Loucy (cell line): ENCODE measurements at regions not wholly inside any gene's neighbourhood (a gene's known extent, or its start where the extent isn't known, plus 50 kb on each side); places are given as distances from the start of the nearest gene placed in this dataset.

Source experiments
- H2AFZ ChIP-seq: fragments of 200-600 bp; sonication (generic); 2 replicates; pipeline ENCODE4 v1.6.0; 2016; ENCODE audit warnings: antibody characterized with exemption, mild to moderate bottlenecking, low read length, moderate library complexity
- H3F3A ChIP-seq: fragments of 200-600 bp; 2 replicates; pipeline ENCODE4 v1.6.0; 2016; ENCODE audit warnings: antibody characterized with exemption, low read depth, mild to moderate bottlenecking
- H3K27me3 ChIP-seq: fragments of 200-600 bp; sonication (generic); 2 replicates; pipeline ENCODE4 v1.6.1; 2014; ENCODE audit warnings: low read length, mild to moderate bottlenecking; ENCODE audit not compliant: insufficient read depth, poor library complexity, severe bottlenecking
- H3K36me3 ChIP-seq: fragments of 200-600 bp; sonication (generic); 2 replicates; pipeline ENCODE4 v1.6.1; 2016; ENCODE audit warnings: low read length; ENCODE audit not compliant: insufficient read depth
- H3K4me1 ChIP-seq: fragments of 200-600 bp; sonication (generic); 2 replicates; pipeline ENCODE4 v1.5.1; 2014; ENCODE audit warnings: low read length, mild to moderate bottlenecking; ENCODE audit not compliant: insufficient read depth, poor library complexity, severe bottlenecking
- H3K4me2 ChIP-seq: fragments of 200-600 bp; sonication (generic); 2 replicates; pipeline ENCODE4 v1.6.0; 2014; ENCODE audit warnings: antibody characterized with exemption, low read length, low read depth, mild to moderate bottlenecking; ENCODE audit not compliant: poor library complexity, severe bottlenecking
- H3K4me3 ChIP-seq: fragments of 200-600 bp; sonication (generic); 2 replicates; pipeline ENCODE4 v1.5.1; 2014; ENCODE audit warnings: low read length, mild to moderate bottlenecking, mixed read lengths; ENCODE audit not compliant: poor library complexity, severe bottlenecking
- H3K79me2 ChIP-seq: fragments of 200-600 bp; sonication (generic); 2 replicates; pipeline ENCODE4 v1.6.1; 2014; ENCODE audit warnings: low read length; ENCODE audit not compliant: insufficient read depth
- H3K9ac ChIP-seq: fragments of 200-600 bp; sonication (generic); 2 replicates; pipeline ENCODE4 v1.6.0; 2014; ENCODE audit warnings: mild to moderate bottlenecking, low read depth, low read length, moderate library complexity; ENCODE audit not compliant: poor library complexity, severe bottlenecking
- H3K9me2 ChIP-seq: fragments of 200-600 bp; sonication (generic); replicated peaks from 2 replicates; pipeline ENCODE4 v1.6.1; 2016; ENCODE audit warnings: low read depth, low read length, mixed read lengths
- H3K9me3 ChIP-seq: fragments of 200-600 bp; sonication (generic); 2 replicates; pipeline ENCODE4 v1.6.1; 2014; ENCODE audit warnings: mild to moderate bottlenecking, antibody characterized with exemption, low read length, low read depth; ENCODE audit not compliant: insufficient read depth
- H4K20me1 ChIP-seq: fragments of 200-600 bp; sonication (generic); 2 replicates; pipeline ENCODE4 v1.6.0; 2014; ENCODE audit warnings: antibody characterized with exemption, low read length, mild to moderate bottlenecking; ENCODE audit not compliant: insufficient read depth, poor library complexity, severe bottlenecking
- CTCF ChIP-seq: fragments of 200-600 bp; sonication (generic); conservative IDR thresholded peaks from 2 replicates; pipeline ENCODE4 v1.5.1; 2014; ENCODE audit warnings: mild to moderate bottlenecking, antibody characterized with exemption, low read length
- EZH2phosphoT487 ChIP-seq: fragments of 200-600 bp; IDR thresholded peaks from 2 replicates; pipeline ENCODE4 v1.6.1; 2018; ENCODE audit warnings: antibody characterized with exemption, mild to moderate bottlenecking, moderate library complexity, borderline replicate concordance

GRCh38 chr16:26856271-26856670 is 210.5 kb upstream of the C16orf82 start:
- Histone ChIP-seq H3K4me3 (no peak overlapping the region), H3K79me2 (no peaks in the 10 kb centered on the region), H3K27me3 (no peaks in the 10 kb centered on the region), H3K4me2 (no peak overlapping the region), H4K20me1 (no peaks in the 10 kb centered on the region), H2AFZ (no peak overlapping the region), H3K9me2 (no peaks in the 10 kb centered on the region), H3K36me3 (no peaks in the 10 kb centered on the region), H3K9me3 (peaks cover 4% of the 10 kb centered on the region; the same call in 1 of the 2 replicates), H3K9ac (no peak overlapping the region), H3F3A (no peaks in the 10 kb centered on the region), H3K4me1 (no peaks in the 10 kb centered on the region)
- no peak for TF ChIP-seq EZH2phosphoT487
- TF ChIP-seq CTCF: no peak

- no peaks in the 10 kb centered on the region for H3K27me3 ChIP-seq
Observed at GRCh38 chr16:26856791-26857190, 209.9 kb upstream of the C16orf82 start.

GRCh38 chr16:26857371-26857770 is 209.4 kb upstream of the C16orf82 start:
- Histone ChIP-seq H4K20me1 (no peaks in the 10 kb centered on the region), H3F3A (no peaks in the 10 kb centered on the region), H2AFZ (no peak overlapping the region), H3K4me2 (no peak overlapping the region), H3K36me3 (no peaks in the 10 kb centered on the region), H3K79me2 (no peaks in the 10 kb centered on the region), H3K4me3 (no peak overlapping the region), H3K4me1 (no peaks in the 10 kb centered on the region), H3K9me3 (peaks cover 10% of the 10 kb centered on the region; the same call in 1 of the 2 replicates), H3K9ac (no peak overlapping the region), H3K9me2 (no peaks in the 10 kb centered on the region), H3K27me3 (no peaks in the 10 kb centered on the region)
- TF ChIP-seq EZH2phosphoT487 (no peak), CTCF (no peak)

More at GRCh38 chr16:26856791-26857190, 209.9 kb upstream of the C16orf82 start:
- no peak overlapping the region for H2AFZ ChIP-seq
- no peak overlapping the region for H3K4me3 ChIP-seq
- H3K9me2 ChIP-seq: no peaks in the 10 kb centered on the region
- no peaks in the 10 kb centered on the region for H3F3A ChIP-seq
- no peaks in the 10 kb centered on the region for H3K4me1 ChIP-seq
- no peaks in the 10 kb centered on the region for H3K36me3 ChIP-seq
- TF ChIP-seq CTCF (no peak), EZH2phosphoT487 (no peak)
- no peak overlapping the region for H3K4me2 ChIP-seq
- H4K20me1 ChIP-seq: no peaks in the 10 kb centered on the region
- H3K79me2 ChIP-seq: no peaks in the 10 kb centered on the region
- H3K9me3 ChIP-seq: peaks cover 9% of the 10 kb centered on the region; the same call in 1 of the 2 replicates
- H3K9ac ChIP-seq: no peak overlapping the region
